ENCODE measurements at regions not wholly inside any gene's neighbourhood (a gene's known extent, or its start where the extent isn't known, plus 50 kb on each side); places are given as distances from the start of the nearest gene placed in this dataset.

GRCh38 chr1:209391792-209392191, 191.7 kb upstream of the CAMK1G start:
- in situ Hi-C loops (cut with MboI; ENCODE audit: low pct_ligation_motif_present in 1 of 4, low pct_unique_long_range_greater_than_20kb in 1 of 4, low sequenced_read_pairs in 3 of 4) (no loop called here), intact Hi-C loops (cut with DNase I; ENCODE audit: low total_unique reads) (no loop called here)
- Histone ChIP-seq H3K27ac (no peak overlapping the region), H3K4me1 (no peaks in the 10 kb centered on the region), H3K4me3 (no peak overlapping the region), H3K9me3 (no peaks in the 10 kb centered on the region), H3K27me3 (no peaks in the 10 kb centered on the region), H3K36me3 (no peaks in the 10 kb centered on the region)
- TF ChIP-seq POLR2AphosphoS5 (IDR thresholded peaks at IDR 0.05) = no peak
- TF ChIP-seq POLR2A (IDR thresholded peaks at IDR 0.05) = no peak
- TF ChIP-seq CTCF (IDR thresholded peaks at IDR 0.05) = no peak
- TF ChIP-seq EP300 (IDR thresholded peaks at IDR 0.05; ENCODE audit: low read depth) = no peak
- WGBS, 2 donors (ENCODE audit: low coverage in 1 of 2) = 73% methylated on average over 2 of the region's 2 CpGs; no CpG with 5 or more reads in 1 of the 2 donors
- no peak for DNase-seq

DNA sequence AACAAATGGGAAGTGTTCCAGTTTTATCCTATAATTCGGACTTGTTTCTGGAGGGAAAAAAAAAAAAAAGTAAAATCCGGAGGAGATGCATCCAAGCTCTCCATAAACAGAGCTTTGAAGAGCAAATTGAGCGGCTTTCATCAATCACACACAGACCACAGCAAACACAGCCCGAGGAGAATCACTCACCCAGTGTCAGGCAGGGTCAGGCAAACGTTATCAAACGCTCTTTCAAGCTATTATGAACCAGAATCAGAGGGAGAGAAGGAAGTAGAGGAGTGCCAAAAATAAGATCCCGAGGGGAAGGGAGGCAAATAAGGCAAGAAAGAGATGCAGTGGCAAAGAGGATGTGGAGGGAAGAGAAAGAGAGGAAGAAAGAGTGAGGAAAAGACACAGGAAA, 188.3 kb upstream of the CAMK1G start:
- no peak for DNase-seq
- Histone ChIP-seq H3K27me3 (no peaks in the 10 kb centered on the region), H3K9me3 (no peaks in the 10 kb centered on the region), H3K4me3 (no peak overlapping the region), H3K36me3 (no peaks in the 10 kb centered on the region), H3K4me1 (peaks cover 0 to 14% (median 0%) of the 10 kb centered on the region in 4 donors), H3K27ac (no peak overlapping the region)
- no peak for TF ChIP-seq CTCF (IDR thresholded peaks at IDR 0.05)
- TF ChIP-seq POLR2A (IDR thresholded peaks at IDR 0.05) = no peak
- no peak for TF ChIP-seq EP300 (IDR thresholded peaks at IDR 0.05; ENCODE audit: low read depth)
- no peak for TF ChIP-seq POLR2AphosphoS5 (IDR thresholded peaks at IDR 0.05)
- in situ Hi-C loops (cut with MboI; ENCODE audit: low pct_ligation_motif_present in 1 of 4, low pct_unique_long_range_greater_than_20kb in 1 of 4, low sequenced_read_pairs in 3 of 4) = no loop called here
- 31 to 33% methylated on average over 7 of the region's 7 CpGs for WGBS, 2 donors (ENCODE audit: low coverage in 1 of 2)
- intact Hi-C loops (cut with DNase I; ENCODE audit: low total_unique reads) = no loop called here

DNA sequence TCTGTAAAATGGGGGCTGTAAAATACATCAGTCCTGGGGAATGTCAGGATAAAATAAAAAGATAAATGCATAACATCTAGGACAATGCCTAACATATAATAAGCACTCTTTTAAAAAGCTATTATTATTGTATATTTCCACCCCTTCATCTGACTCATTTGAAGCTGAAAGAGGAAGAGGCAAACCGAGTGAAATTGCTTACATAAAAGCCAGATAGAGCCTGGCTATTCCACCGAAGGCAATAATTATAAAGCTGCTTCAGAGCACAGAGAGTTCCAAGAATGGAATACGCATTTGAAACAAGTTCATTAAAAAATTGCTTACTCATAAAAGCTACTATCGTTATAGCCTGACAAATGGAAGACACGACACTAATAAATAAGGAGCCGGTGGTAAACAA, 186.1 kb upstream of the CAMK1G start:
- TF ChIP-seq CTCF (IDR thresholded peaks at IDR 0.05) = no peak
- no peak for TF ChIP-seq POLR2A (IDR thresholded peaks at IDR 0.05)
- TF ChIP-seq POLR2AphosphoS5 (IDR thresholded peaks at IDR 0.05) = no peak
- no peak for TF ChIP-seq EP300 (IDR thresholded peaks at IDR 0.05; ENCODE audit: low read depth)
- Histone ChIP-seq H3K27me3 (no peaks in the 10 kb centered on the region), H3K4me1 (peaks cover 0 to 14% (median 0%) of the 10 kb centered on the region in 4 donors), H3K36me3 (no peaks in the 10 kb centered on the region), H3K27ac (no peak overlapping the region), H3K4me3 (no peak overlapping the region), H3K9me3 (no peaks in the 10 kb centered on the region)
- in situ Hi-C loops (cut with MboI; ENCODE audit: low pct_ligation_motif_present in 1 of 4, low pct_unique_long_range_greater_than_20kb in 1 of 4, low sequenced_read_pairs in 3 of 4) = no loop called here
- DNase-seq = no peak
- intact Hi-C loops (cut with DNase I; ENCODE audit: low total_unique reads) = no loop called here
- 54 to 65% methylated on average over 6 of the region's 6 CpGs for WGBS, 2 donors (ENCODE audit: low coverage in 1 of 2)

- Histone ChIP-seq H3K27me3 (no peaks in the 10 kb centered on the region), H3K36me3 (no peaks in the 10 kb centered on the region), H3K4me3 (no peak overlapping the region), H3K9me3 (no peaks in the 10 kb centered on the region), H3K4me1 (peaks cover 0 to 14% (median 0%) of the 10 kb centered on the region in 4 donors), H3K27ac (no peak overlapping the region)
- intact Hi-C loops (cut with DNase I; ENCODE audit: low total_unique reads) = no loop called here
- TF ChIP-seq CTCF (IDR thresholded peaks at IDR 0.05) = no peak
- no peak for TF ChIP-seq EP300 (IDR thresholded peaks at IDR 0.05; ENCODE audit: low read depth)
- no peak for TF ChIP-seq POLR2AphosphoS5 (IDR thresholded peaks at IDR 0.05)
- TF ChIP-seq POLR2A (IDR thresholded peaks at IDR 0.05) = no peak
- WGBS, 2 donors (ENCODE audit: low coverage in 1 of 2) = 50 to 79% methylated on average over 1 to 3 of the region's 3 CpGs
- no peak for DNase-seq
- in situ Hi-C loops (cut with MboI; ENCODE audit: low pct_ligation_motif_present in 1 of 4, low pct_unique_long_range_greater_than_20kb in 1 of 4, low sequenced_read_pairs in 3 of 4) = no loop called here
These were observed 185.6 kb upstream of the CAMK1G start for GRCh38 chr1:209397910-209398309.
